Osteoblast (primary cell): ENCODE measurements at regions not wholly inside any gene's neighbourhood (a gene's known extent, or its start where the extent isn't known, plus 50 kb on each side); places are given as distances from the start of the nearest gene placed in this dataset.

Source experiments
- DNase-seq: peaks from one replicate; pipeline ENCODE4 v3.0.0; 2011; ENCODE audit warnings: low spot score, mixed read lengths; ENCODE audit not compliant: insufficient read length; ENCODE audit errors: missing footprints
- H2AFZ ChIP-seq: 2 replicates; pipeline ENCODE4 v1.6.0; 2011; ENCODE audit warnings: mild to moderate bottlenecking, low read length
- H3K27ac ChIP-seq: 2 replicates; pipeline ENCODE4 v1.5.1; 2011; ENCODE audit warnings: mild to moderate bottlenecking, low read depth, low read length, moderate library complexity
- H3K27me3 ChIP-seq: 2 replicates; pipeline ENCODE4 v1.6.0; 2012; ENCODE audit warnings: mild to moderate bottlenecking, control low read depth, inconsistent platforms, low read length, moderate library complexity; ENCODE audit not compliant: insufficient read depth
- H3K36me3 ChIP-seq: 2 replicates; pipeline ENCODE4 v1.5.1; 2011; ENCODE audit warnings: mild to moderate bottlenecking, low read length, control low read depth, moderate library complexity; ENCODE audit not compliant: insufficient read depth
- H3K4me1 ChIP-seq: 2 replicates; pipeline ENCODE4 v1.5.1; 2011; ENCODE audit warnings: mild to moderate bottlenecking, low read length, control low read depth, moderate library complexity; ENCODE audit not compliant: insufficient read depth
- H3K4me2 ChIP-seq: 2 replicates; pipeline ENCODE4 v1.6.0; 2011; ENCODE audit warnings: mild to moderate bottlenecking, low read length; ENCODE audit not compliant: insufficient read depth
- H3K4me3 ChIP-seq: fragments of 200-600 bp; sonication (generic); 3 replicates; pipeline ENCODE4 v1.5.1; 2012; ENCODE audit warnings: mild to moderate bottlenecking, low read length, inconsistent platforms; ENCODE audit not compliant: insufficient read depth
- H3K79me2 ChIP-seq: 2 replicates; pipeline ENCODE4 v1.6.0; 2012; ENCODE audit warnings: mild to moderate bottlenecking, low read length, control low read depth, inconsistent platforms; ENCODE audit not compliant: insufficient read depth
- H3K9me3 ChIP-seq: 2 replicates; pipeline ENCODE4 v1.5.1; 2011; ENCODE audit warnings: low read depth, low read length, control low read depth
- H4K20me1 ChIP-seq: 2 replicates; pipeline ENCODE4 v1.6.0; 2012; ENCODE audit warnings: mild to moderate bottlenecking, low read length, control low read depth; ENCODE audit not compliant: insufficient read depth
- CTCF ChIP-seq: IDR thresholded peaks from 2 replicates; pipeline ENCODE4 v1.5.1; 2011; ENCODE audit warnings: mild to moderate bottlenecking, low read depth, low read length, moderate library complexity; ENCODE audit errors: extremely low read depth

- H2AFZ ChIP-seq: no peak overlapping the region
- no peak for DNase-seq
- no peaks in the 10 kb centered on the region for H4K20me1 ChIP-seq
- H3K4me3 ChIP-seq: no peak overlapping the region
- no peak overlapping the region for H3K4me2 ChIP-seq
- no peak for TF ChIP-seq CTCF
- H3K9me3 ChIP-seq: no peaks in the 10 kb centered on the region
- no peaks in the 10 kb centered on the region for H3K79me2 ChIP-seq
- no peaks in the 10 kb centered on the region for H3K36me3 ChIP-seq
- no peaks in the 10 kb centered on the region for H3K27me3 ChIP-seq
- H3K27ac ChIP-seq: no peak overlapping the region
- H3K4me1 ChIP-seq: no peaks in the 10 kb centered on the region
Measured at GRCh38 chr17:27070836-27071235, 223.1 kb upstream of the WSB1 start.

GRCh38 chr17:27072885-27073284, 221.0 kb upstream of the WSB1 start:
- no peak overlapping the region for H2AFZ ChIP-seq
- H3K36me3 ChIP-seq: no peaks in the 10 kb centered on the region
- DNase-seq: no peak
- H3K4me2 ChIP-seq: no peak overlapping the region
- H3K4me3 ChIP-seq: no peak overlapping the region
- no peaks in the 10 kb centered on the region for H3K9me3 ChIP-seq
- H4K20me1 ChIP-seq: no peaks in the 10 kb centered on the region
- H3K4me1 ChIP-seq: no peaks in the 10 kb centered on the region
- no peak overlapping the region for H3K27ac ChIP-seq
- H3K27me3 ChIP-seq: no peaks in the 10 kb centered on the region
- H3K79me2 ChIP-seq: no peaks in the 10 kb centered on the region
- no peak for TF ChIP-seq CTCF

GRCh38 chr17:27076814-27077213, 217.1 kb upstream of the WSB1 start:
- Histone ChIP-seq H4K20me1 (no peaks in the 10 kb centered on the region), H3K27me3 (no peaks in the 10 kb centered on the region), H3K27ac (no peak overlapping the region), H3K9me3 (no peaks in the 10 kb centered on the region), H3K4me1 (no peaks in the 10 kb centered on the region), H2AFZ (no peak overlapping the region), H3K4me2 (no peak overlapping the region), H3K36me3 (no peaks in the 10 kb centered on the region), H3K79me2 (no peaks in the 10 kb centered on the region), H3K4me3 (no peak overlapping the region)
- TF ChIP-seq CTCF: no peak
- DNase-seq: peak; percentile 39

GRCh38 chr17:27078296-27078695, 215.6 kb upstream of the WSB1 start:
- DNase-seq: no peak
- no peak overlapping the region for H3K4me3 ChIP-seq
- H3K27ac ChIP-seq: no peak overlapping the region
- H3K4me1 ChIP-seq: no peaks in the 10 kb centered on the region
- no peaks in the 10 kb centered on the region for H3K9me3 ChIP-seq
- H3K36me3 ChIP-seq: no peaks in the 10 kb centered on the region
- TF ChIP-seq CTCF: no peak
- no peaks in the 10 kb centered on the region for H3K27me3 ChIP-seq
- no peak overlapping the region for H2AFZ ChIP-seq
- H4K20me1 ChIP-seq: no peaks in the 10 kb centered on the region
- H3K4me2 ChIP-seq: no peak overlapping the region
- H3K79me2 ChIP-seq: no peaks in the 10 kb centered on the region
